Upper lobe of left lung (tissue), 6 donors: ENCODE measurements at regions not wholly inside any gene's neighbourhood (a gene's known extent, or its start where the extent isn't known, plus 50 kb on each side); places are given as distances from the start of the nearest gene placed in this dataset.

ENCODE experiments used
- ATAC-seq, 2 donors: fragments of 200-7000 bp; cut with Tn5 transposase; one replicate each; pipeline ENCODE4 v1.9.1; 2022; ENCODE audit warnings: mild to moderate bottlenecking in 2 of 2, moderate library complexity in 2 of 2; ENCODE audit not compliant: low FRiP score in 2 of 2
- DNase-seq, 2 donors: peaks; one replicate each; pipeline ENCODE4 v3.0.0-alpha.2; 2019 to 2020
- H3K27ac ChIP-seq, 4 donors: fragments of 200-600 bp; sonication (generic); one replicate each; pipeline ENCODE4 v1.5.1; 2016 to 2019
- H3K27me3 ChIP-seq, 4 donors: fragments of 200-600 bp; sonication (generic); one replicate each; pipeline ENCODE4 v1.5.1; 2017 to 2019
- H3K36me3 ChIP-seq, 4 donors: fragments of 200-600 bp; sonication (generic); one replicate each; pipeline ENCODE4 v1.5.1; 2016 to 2019
- H3K4me1 ChIP-seq, 4 donors: fragments of 200-600 bp; sonication (generic); one replicate each; pipeline ENCODE4 v1.5.1; 2018 to 2019
- H3K4me3 ChIP-seq, 4 donors: fragments of 200-600 bp; sonication (generic); one replicate each; pipeline ENCODE4 v1.5.1; 2017 to 2019; ENCODE audit warnings: mild to moderate bottlenecking in 2 of 4, moderate library complexity in 1 of 4
- H3K9me3 ChIP-seq, 4 donors: fragments of 200-600 bp; sonication (generic); one replicate each; pipeline ENCODE4 v1.5.1; 2018 to 2019
- CTCF ChIP-seq, 6 experiments: fragments of 450-650 bp in 4 of 6; fragments of 200-600 bp in 2 of 6; sonication (generic) in 2 of 6; IDR thresholded peaks; one replicate each; pipeline ENCODE4 v1.5.1; 2016 to 2019; ENCODE audit warnings: antibody characterized with exemption in 6 of 6
- EP300 ChIP-seq, 4 donors: sonication (generic); formaldehyde crosslinking; IDR thresholded peaks; one replicate each; pipeline ENCODE4 v1.5.1; 2017; ENCODE audit warnings: antibody characterized with exemption in 4 of 4, control low read depth in 2 of 4
- POLR2A ChIP-seq, 4 donors: fragments of 450-650 bp; IDR thresholded peaks; one replicate each; pipeline ENCODE4 v1.5.1; 2016 to 2017; ENCODE audit warnings: antibody characterized with exemption in 4 of 4, mild to moderate bottlenecking in 2 of 4
- POLR2AphosphoS5 ChIP-seq, 2 donors: sonication (generic); formaldehyde crosslinking; IDR thresholded peaks; one replicate each; pipeline ENCODE4 v1.5.1; 2017; ENCODE audit warnings: antibody characterized with exemption in 2 of 2
- WGBS, 2 donors: methylation state at CpG; one replicate each; pipeline ENCODE4 v1.1.5; 2017 to 2018; 5-methylcytosine and 5-hydroxymethylcytosine counted together
- donor health status: DM: no; HTN: no; CAD: no; lungs with moderate emphysema.
- donor health status: DM: no; HTN: yes; CAD: no; lungs with severe emphysema.

- Histone ChIP-seq H3K27ac (peak overlapping the region in 2 of 4 donors; percentile 44 to 50), H3K4me1 (peaks cover 22 to 35% (median 31%) of the 10 kb centered on the region in 4 donors), H3K27me3 (peaks cover 0 to 24% (median 16%) of the 10 kb centered on the region in 4 donors), H3K36me3 (no peaks in the 10 kb centered on the region), H3K9me3 (no peaks in the 10 kb centered on the region), H3K4me3 (peak overlapping the region in 3 of 4 donors; percentile 36 to 51 (median 48))
- DNase-seq (no peak), ATAC-seq (no peak)
- WGBS, 2 donors: 8 to 14% methylated on average over 27 of the region's 27 CpGs
- TF ChIP-seq POLR2AphosphoS5 (IDR thresholded peaks at IDR 0.05): no peak
- TF ChIP-seq EP300 (IDR thresholded peaks at IDR 0.05): no peak
- TF ChIP-seq POLR2A (IDR thresholded peaks at IDR 0.05): no peak
- TF ChIP-seq CTCF (IDR thresholded peaks at IDR 0.05): no peak
These were observed 73.5 kb downstream of the SOX4 start for GRCh38 chr6:21666853-21667681.

- WGBS, 2 donors: 61 to 68% methylated on average over 3 of the region's 3 CpGs
- DNase-seq (no peak), ATAC-seq (no peak)
- no peak overlapping the region for H3K27ac ChIP-seq
- H3K36me3 ChIP-seq: no peaks in the 10 kb centered on the region
- TF ChIP-seq POLR2AphosphoS5 (IDR thresholded peaks at IDR 0.05) (no peak), POLR2A (IDR thresholded peaks at IDR 0.05) (no peak), CTCF (IDR thresholded peaks at IDR 0.05) (no peak), EP300 (IDR thresholded peaks at IDR 0.05) (no peak)
- H3K27me3 ChIP-seq: peaks cover 0 to 24% (median 16%) of the 10 kb centered on the region in 4 donors
- H3K9me3 ChIP-seq: no peaks in the 10 kb centered on the region
- H3K4me1 ChIP-seq: peaks cover 22 to 35% (median 31%) of the 10 kb centered on the region in 4 donors
- H3K4me3 ChIP-seq: no peak overlapping the region
These were observed 75.2 kb downstream of the SOX4 start for GRCh38 chr6:21668795-21669194.

- DNase-seq (no peak), ATAC-seq (no peak)
- H3K27ac ChIP-seq: no peak overlapping the region
- H3K4me3 ChIP-seq: no peak overlapping the region
- no peaks in the 10 kb centered on the region for H3K36me3 ChIP-seq
- no peaks in the 10 kb centered on the region for H3K9me3 ChIP-seq
- TF ChIP-seq POLR2AphosphoS5 (IDR thresholded peaks at IDR 0.05): no peak
- no peak for TF ChIP-seq CTCF (IDR thresholded peaks at IDR 0.05)
- TF ChIP-seq POLR2A (IDR thresholded peaks at IDR 0.05): no peak
- no peak for TF ChIP-seq EP300 (IDR thresholded peaks at IDR 0.05)
- WGBS, 2 donors: 38% methylated on average over 2 of the region's 2 CpGs
- peaks cover 0 to 7% (median 2%) of the 10 kb centered on the region in 4 donors for H3K4me1 ChIP-seq
- no peaks in the 10 kb centered on the region for H3K27me3 ChIP-seq
These were observed 83.2 kb downstream of the SOX4 start for GRCh38 chr6:21676769-21677168.

- DNase-seq: no peak
- peaks cover 0 to 7% (median 2%) of the 10 kb centered on the region in 4 donors for H3K4me1 ChIP-seq
- no peak overlapping the region for H3K4me3 ChIP-seq
- no peak overlapping the region for H3K27ac ChIP-seq
- H3K27me3 ChIP-seq: no peaks in the 10 kb centered on the region
- no peaks in the 10 kb centered on the region for H3K9me3 ChIP-seq
- WGBS, 2 donors: 80 to 83% methylated on average over 6 of the region's 6 CpGs
- no peaks in the 10 kb centered on the region for H3K36me3 ChIP-seq
- ATAC-seq: peak in 1 of 2 donors; percentile 21
- TF ChIP-seq POLR2AphosphoS5 (IDR thresholded peaks at IDR 0.05) (no peak), POLR2A (IDR thresholded peaks at IDR 0.05) (no peak), CTCF (IDR thresholded peaks at IDR 0.05) (no peak), EP300 (IDR thresholded peaks at IDR 0.05) (no peak)
These were observed 85.4 kb downstream of the SOX4 start for GRCh38 chr6:21678990-21679389.
